Activated T-cell treated with anti-CD3 and anti-CD28 coated beads, Interleukin-2, amount 50 U/mL, for 4 hours (primary cell): ENCODE measurements at regions not wholly inside any gene's neighbourhood (a gene's known extent, or its start where the extent isn't known, plus 50 kb on each side); places are given as distances from the start of the nearest gene placed in this dataset.
"Not testable (repeated sequence)": the region's sequence is repeated elsewhere in the genome, so short reads cannot be mapped to it uniquely, and the experiment has no call there.

Experiments
- ATAC-seq, 2 donors: fragments of 200-7000 bp; cut with Tn5 transposase; one replicate each; pipeline ENCODE4 v1.10.0; 2021
- DNase-seq: peaks from one replicate; pipeline ENCODE4 v3.0.0-alpha.2; 2020
- H3K27me3 Mint-ChIP-seq: one replicate; pipeline ENCODE4 v1.8.0; 2021; ENCODE audit warnings: low read depth, mixed read lengths
- H3K36me3 Mint-ChIP-seq: one replicate; pipeline ENCODE4 v1.8.0; 2022; ENCODE audit warnings: mixed read lengths; ENCODE audit not compliant: insufficient read depth
- H3K4me1 Mint-ChIP-seq: one replicate; pipeline ENCODE4 v1.8.0; 2021; ENCODE audit warnings: low read depth, mixed read lengths
- H3K4me3 Mint-ChIP-seq: one replicate; pipeline ENCODE4 v1.8.0; 2021; ENCODE audit warnings: mild to moderate bottlenecking, moderate library complexity, mixed read lengths
- H3K9me3 Mint-ChIP-seq: one replicate; pipeline ENCODE4 v1.8.0; 2021; ENCODE audit warnings: mixed read lengths

GRCh38 chr12:84069198-84069597 lies 843.4 kb downstream of the SLC6A15 start:
- Mint-ChIP-seq H3K36me3 (no peaks in the 10 kb centered on the region), H3K4me3 (no peak overlapping the region), H3K27me3 (no peaks in the 10 kb centered on the region), H3K9me3 (peaks cover 8% of the 10 kb centered on the region), H3K4me1 (no peaks in the 10 kb centered on the region)
- ATAC-seq (no peak), DNase-seq (no peak)

DNA sequence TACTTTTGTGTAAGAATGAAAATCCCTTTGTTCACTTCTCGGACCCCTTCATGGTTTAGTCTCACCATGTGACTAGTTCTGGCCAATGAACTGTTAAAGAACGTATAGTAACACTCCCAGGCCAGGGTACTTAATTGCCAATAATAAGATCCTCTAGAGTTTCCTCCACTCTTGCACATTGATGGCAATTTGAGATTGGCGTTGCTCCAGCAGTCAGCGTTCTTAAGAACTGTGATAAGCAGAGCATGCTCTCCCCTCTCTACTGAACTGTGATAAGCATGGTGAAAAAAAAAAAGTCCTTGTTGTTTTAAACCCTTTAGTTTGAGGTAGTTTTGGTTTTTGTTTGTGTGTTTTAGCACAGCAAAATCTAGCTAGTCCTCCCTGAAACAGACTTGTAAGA lies 854.5 kb downstream of the SLC6A15 start:
- DNase-seq: no peak
- H3K27me3 Mint-ChIP-seq: no peaks in the 10 kb centered on the region
- no peaks in the 10 kb centered on the region for H3K4me1 Mint-ChIP-seq
- ATAC-seq: no peak
- H3K4me3 Mint-ChIP-seq: no peak overlapping the region
- peaks cover 5% of the 10 kb centered on the region for H3K9me3 Mint-ChIP-seq
- H3K36me3 Mint-ChIP-seq: no peaks in the 10 kb centered on the region

DNA sequence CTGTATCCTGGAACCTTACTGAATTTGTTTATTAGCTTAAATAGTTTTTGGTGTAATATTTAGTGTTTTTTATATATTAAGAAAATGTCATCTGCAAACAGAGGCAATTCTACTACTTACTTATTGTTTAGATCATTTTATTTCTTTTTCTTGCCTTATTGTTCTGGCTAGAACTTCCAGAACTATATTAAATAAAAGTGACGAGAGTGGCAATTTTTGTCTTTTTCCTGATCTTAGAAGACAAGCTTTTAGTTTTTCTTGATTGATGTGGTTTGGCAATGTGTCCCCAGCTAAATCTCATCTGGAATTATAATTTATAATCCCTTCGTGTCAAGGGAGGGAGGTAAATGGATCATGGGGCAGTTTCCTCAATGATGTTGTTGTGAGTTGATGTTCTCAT lies 857.8 kb downstream of the SLC6A15 start:
- ATAC-seq (no peak), DNase-seq (no peak)
- Mint-ChIP-seq H3K4me1 (no peaks in the 10 kb centered on the region), H3K4me3 (no peak overlapping the region), H3K27me3 (no peaks in the 10 kb centered on the region), H3K9me3 (peaks cover 5% of the 10 kb centered on the region), H3K36me3 (no peaks in the 10 kb centered on the region)

DNA sequence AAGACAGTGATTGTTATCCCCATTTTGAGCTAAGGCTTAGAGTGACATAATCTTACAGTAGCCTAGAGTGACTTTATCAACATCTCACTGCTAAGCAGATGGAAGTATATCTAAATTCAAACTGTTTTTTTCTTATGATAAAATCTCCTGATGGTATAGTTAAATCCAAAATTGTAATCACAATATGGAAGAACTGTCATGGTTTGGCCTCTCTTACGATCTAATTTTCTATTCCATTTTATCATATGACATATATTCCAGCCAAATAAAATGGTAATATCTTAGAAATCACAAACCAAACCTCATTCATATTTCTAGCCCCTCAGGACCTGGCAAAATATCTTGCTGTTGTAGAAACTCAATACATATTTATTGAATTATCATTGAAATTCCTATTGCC lies 864.7 kb downstream of the SLC6A15 start:
- Mint-ChIP-seq H3K27me3 (no peaks in the 10 kb centered on the region), H3K36me3 (no peaks in the 10 kb centered on the region), H3K4me3 (no peak overlapping the region), H3K4me1 (no peaks in the 10 kb centered on the region), H3K9me3 (no peaks in the 10 kb centered on the region)
- no peak for ATAC-seq
- no peak for DNase-seq

DNA sequence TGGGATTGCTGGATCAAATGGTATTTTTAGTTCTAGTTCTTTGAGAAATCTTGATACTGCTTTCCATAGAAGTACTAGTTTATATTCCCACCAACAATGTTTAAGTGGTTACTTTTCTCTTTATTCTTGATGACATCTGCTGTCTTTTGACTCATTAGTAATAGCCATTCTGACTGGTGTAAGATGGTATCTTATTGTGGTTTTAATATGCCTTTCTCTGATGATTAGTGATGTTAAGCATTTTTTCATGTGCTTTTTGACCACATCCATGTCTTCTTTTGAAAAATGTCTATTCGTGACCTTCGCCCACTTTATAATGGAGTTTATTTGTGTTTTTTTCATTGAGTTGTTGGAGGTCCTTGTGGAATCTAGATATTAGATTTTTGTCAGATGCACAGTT lies 865.7 kb downstream of the SLC6A15 start:
- Mint-ChIP-seq H3K4me3 (no peak overlapping the region), H3K4me1 (no peaks in the 10 kb centered on the region), H3K9me3 (no peaks in the 10 kb centered on the region), H3K27me3 (no peaks in the 10 kb centered on the region), H3K36me3 (no peaks in the 10 kb centered on the region)
- DNase-seq: no peak
- no peak for ATAC-seq

DNA sequence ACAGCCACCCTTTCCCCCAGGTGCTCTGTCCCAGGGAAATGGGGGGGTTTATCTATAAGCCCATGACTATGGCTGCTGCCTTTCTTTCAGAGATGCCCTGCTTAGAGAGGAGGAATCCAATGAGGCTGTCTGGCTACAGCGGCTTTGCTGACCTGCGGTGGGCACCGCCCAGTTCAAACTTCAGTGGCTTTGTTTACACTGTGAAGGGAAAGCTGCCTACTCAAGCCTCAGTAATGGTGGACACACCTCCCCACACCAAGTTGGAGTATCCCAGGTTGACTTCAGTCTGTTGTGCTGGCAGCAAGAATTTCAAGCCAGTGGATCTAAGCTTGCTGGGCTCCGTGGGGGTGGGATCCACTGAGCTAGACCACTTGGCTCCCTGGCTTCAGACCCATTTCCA lies 869.2 kb downstream of the SLC6A15 start:
- DNase-seq: no peak
- Mint-ChIP-seq H3K4me1 (no peaks in the 10 kb centered on the region), H3K9me3 (no peaks in the 10 kb centered on the region), H3K36me3 (no peaks in the 10 kb centered on the region), H3K27me3 (no peaks in the 10 kb centered on the region), H3K4me3 (no peak overlapping the region)
- ATAC-seq: no peak

DNA sequence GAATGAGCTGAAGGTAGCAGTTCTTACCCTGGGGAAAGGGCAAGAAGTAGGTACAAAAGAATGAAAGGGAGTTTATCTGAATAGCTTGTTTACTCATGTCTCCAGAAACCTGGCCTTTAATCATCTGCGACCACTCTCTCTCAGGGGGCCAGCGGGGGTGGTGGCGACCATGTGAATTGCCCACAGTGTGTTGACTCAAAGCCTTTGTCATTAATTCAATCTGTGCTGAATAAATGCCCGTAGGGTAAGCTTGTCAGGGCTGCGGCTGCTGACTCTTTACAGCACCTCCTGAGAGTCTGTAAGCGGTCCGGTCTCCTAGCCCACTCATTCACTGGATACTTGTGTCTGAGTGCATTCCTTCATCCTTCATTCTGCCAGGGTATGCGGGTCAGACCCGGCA lies 874.4 kb downstream of the SLC6A15 start:
- Mint-ChIP-seq H3K4me3 (no peak overlapping the region), H3K9me3 (peaks cover 3% of the 10 kb centered on the region), H3K4me1 (no peaks in the 10 kb centered on the region), H3K27me3 (no peaks in the 10 kb centered on the region), H3K36me3 (no peaks in the 10 kb centered on the region)
- DNase-seq (no peak), ATAC-seq (no peak)

DNA sequence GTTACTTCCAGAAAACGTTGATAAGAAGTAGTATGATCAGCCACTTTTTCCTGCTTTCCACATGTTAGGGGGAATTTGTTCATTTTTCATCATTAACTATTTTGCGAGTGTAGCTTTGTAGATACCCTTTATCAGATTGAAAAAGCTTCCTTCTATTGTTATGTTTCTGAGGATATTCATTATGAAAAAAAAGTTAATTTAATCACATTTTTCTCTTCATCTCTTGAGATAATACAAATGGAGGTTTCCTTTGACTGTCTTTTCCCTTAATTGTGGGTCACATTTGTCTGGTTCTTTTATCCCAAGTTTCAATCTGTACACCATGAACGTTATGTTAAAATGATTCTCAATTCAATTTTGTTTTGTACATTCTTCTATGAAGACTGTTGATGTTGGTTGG lies 875.7 kb downstream of the SLC6A15 start:
- H3K36me3 Mint-ChIP-seq: no peaks in the 10 kb centered on the region
- H3K27me3 Mint-ChIP-seq: no peaks in the 10 kb centered on the region
- no peak overlapping the region for H3K4me3 Mint-ChIP-seq
- no peak for DNase-seq
- H3K4me1 Mint-ChIP-seq: no peaks in the 10 kb centered on the region
- no peak for ATAC-seq
- H3K9me3 Mint-ChIP-seq: peaks cover 7% of the 10 kb centered on the region

DNA sequence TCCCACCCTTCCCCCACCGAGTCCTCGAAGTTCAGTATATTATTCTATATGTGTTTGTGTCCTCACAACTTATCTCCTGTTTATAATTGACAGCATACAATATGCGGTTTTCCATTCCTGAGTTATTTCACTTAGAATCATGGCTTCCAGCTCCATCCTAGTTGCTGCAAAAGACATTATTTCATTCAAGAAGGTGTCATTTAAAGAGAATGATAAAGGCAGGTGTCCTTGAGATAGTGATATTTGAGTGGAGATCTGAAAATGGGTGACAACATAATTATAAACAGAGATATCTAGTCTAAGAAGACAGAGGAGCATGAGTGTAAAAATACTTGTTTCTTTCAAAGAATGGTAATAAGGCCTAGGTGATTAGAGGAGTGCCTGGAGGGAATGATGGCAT lies 876.8 kb downstream of the SLC6A15 start:
- Mint-ChIP-seq H3K36me3 (no peaks in the 10 kb centered on the region), H3K9me3 (peaks cover 7% of the 10 kb centered on the region), H3K27me3 (no peaks in the 10 kb centered on the region), H3K4me3 (no peak overlapping the region), H3K4me1 (no peaks in the 10 kb centered on the region)
- ATAC-seq: no peak
- no peak for DNase-seq

DNA sequence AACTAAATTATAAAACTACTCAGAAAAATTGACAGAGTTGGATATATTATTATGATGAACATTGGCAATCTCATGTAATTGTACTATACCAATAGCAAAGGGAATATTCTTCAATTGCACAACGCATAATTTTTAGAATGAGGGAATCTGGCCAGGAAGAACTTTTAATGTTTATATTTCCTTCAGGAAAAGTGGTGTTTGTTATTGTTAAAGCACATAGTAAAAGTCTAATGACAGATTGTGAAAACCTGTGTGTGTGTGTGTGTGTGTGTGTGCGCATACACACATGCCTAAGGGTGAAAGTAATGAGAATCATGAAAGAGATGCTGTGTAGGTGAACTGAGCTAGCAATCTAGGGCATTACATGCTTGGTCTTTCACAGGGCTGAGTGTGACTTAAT lies 877.7 kb downstream of the SLC6A15 start:
- Mint-ChIP-seq H3K36me3 (no peaks in the 10 kb centered on the region), H3K4me1 (no peaks in the 10 kb centered on the region), H3K27me3 (no peaks in the 10 kb centered on the region), H3K4me3 (no peak overlapping the region), H3K9me3 (peaks cover 7% of the 10 kb centered on the region)
- ATAC-seq (no peak), DNase-seq (no peak)

- H3K4me1 Mint-ChIP-seq: no peaks in the 10 kb centered on the region
- peaks cover 9% of the 10 kb centered on the region for H3K9me3 Mint-ChIP-seq
- no peaks in the 10 kb centered on the region for H3K36me3 Mint-ChIP-seq
- DNase-seq (no peak), ATAC-seq (no peak)
- H3K4me3 Mint-ChIP-seq: no peak overlapping the region
- H3K27me3 Mint-ChIP-seq: no peaks in the 10 kb centered on the region
Measured at GRCh38 chr12:84033162-84033561, 879.4 kb downstream of the SLC6A15 start.

- not testable (repeated sequence) for H3K36me3 Mint-ChIP-seq, H3K4me1 Mint-ChIP-seq, H3K27me3 Mint-ChIP-seq, H3K4me3 Mint-ChIP-seq, DNase-seq, ATAC-seq
- peaks cover 17% of the 10 kb centered on the region for H3K9me3 Mint-ChIP-seq
Measured at GRCh38 chr12:84018556-84019179, 893.9 kb downstream of the SLC6A15 start.

DNA sequence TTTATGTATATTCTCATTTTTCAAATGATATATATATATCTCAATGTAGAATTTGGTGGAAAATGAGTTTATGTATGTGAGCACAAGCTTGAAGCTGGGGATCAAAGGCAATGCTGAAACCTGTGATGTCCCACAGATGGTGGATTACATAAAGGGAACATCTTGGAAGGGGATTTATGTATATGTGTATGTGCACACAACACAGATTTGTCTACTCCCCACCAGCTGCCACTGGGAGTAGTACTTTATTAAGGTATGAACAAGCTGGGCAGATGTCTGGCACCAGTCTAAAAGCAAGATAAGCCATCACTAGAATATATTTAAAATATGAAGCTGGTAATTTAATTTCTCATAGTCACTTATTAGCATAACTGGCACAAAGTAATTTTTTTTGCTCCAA lies 895.6 kb downstream of the SLC6A15 start:
- no peak for ATAC-seq
- no peaks in the 10 kb centered on the region for H3K27me3 Mint-ChIP-seq
- no peak for DNase-seq
- H3K9me3 Mint-ChIP-seq: peaks cover 16% of the 10 kb centered on the region
- H3K4me1 Mint-ChIP-seq: no peaks in the 10 kb centered on the region
- H3K36me3 Mint-ChIP-seq: no peaks in the 10 kb centered on the region
- H3K4me3 Mint-ChIP-seq: no peak overlapping the region

DNA sequence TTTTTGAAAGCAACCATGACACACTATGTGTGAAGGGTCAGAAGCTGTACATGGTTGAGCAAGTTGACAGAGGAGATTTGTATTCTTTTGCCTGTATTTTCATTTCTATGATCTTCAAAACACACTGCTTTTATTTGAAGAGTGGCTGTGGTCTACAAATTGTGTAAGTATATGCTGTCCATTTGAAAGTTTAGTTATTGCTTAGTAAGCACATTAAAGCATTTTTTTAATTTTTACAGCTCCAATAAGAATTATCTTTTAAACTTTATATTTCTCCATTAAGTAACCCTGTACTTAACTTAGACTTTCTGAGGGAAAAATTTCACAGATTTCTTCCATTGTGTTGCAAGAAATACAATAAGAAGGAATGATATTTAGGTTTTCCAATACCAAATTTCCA lies 915.2 kb downstream of the SLC6A15 start:
- Mint-ChIP-seq H3K36me3 (no peaks in the 10 kb centered on the region), H3K27me3 (no peaks in the 10 kb centered on the region), H3K4me1 (no peaks in the 10 kb centered on the region), H3K4me3 (no peak overlapping the region), H3K9me3 (peaks cover 6% of the 10 kb centered on the region)
- DNase-seq (no peak), ATAC-seq (no peak)

DNA sequence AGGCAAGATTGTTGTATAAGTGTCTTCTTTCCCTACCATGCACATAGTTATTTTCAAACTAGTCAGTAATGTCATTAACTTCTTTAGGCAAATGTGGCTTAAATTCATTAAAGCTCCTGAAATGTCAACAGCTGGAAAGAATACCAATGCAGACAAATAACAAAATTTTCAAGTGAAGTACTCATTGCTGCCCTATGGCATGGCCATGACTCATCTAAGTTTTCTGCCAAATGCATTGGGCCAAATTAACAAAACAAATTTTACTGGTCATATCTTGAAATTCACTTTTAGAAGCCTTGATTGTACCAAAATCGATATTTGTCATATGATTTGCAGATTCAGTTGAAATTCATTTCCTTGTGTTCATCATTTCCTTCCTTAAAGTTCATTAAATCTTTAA lies 915.9 kb downstream of the SLC6A15 start:
- DNase-seq (no peak), ATAC-seq (no peak)
- no peaks in the 10 kb centered on the region for H3K36me3 Mint-ChIP-seq
- peaks cover 6% of the 10 kb centered on the region for H3K9me3 Mint-ChIP-seq
- H3K27me3 Mint-ChIP-seq: no peaks in the 10 kb centered on the region
- no peak overlapping the region for H3K4me3 Mint-ChIP-seq
- H3K4me1 Mint-ChIP-seq: no peaks in the 10 kb centered on the region

- no peak for DNase-seq
- ATAC-seq: no peak
- Mint-ChIP-seq H3K9me3 (no peaks in the 10 kb centered on the region), H3K36me3 (no peaks in the 10 kb centered on the region), H3K4me3 (no peak overlapping the region), H3K27me3 (no peaks in the 10 kb centered on the region), H3K4me1 (no peaks in the 10 kb centered on the region)
Measured at GRCh38 chr12:83985084-83985483, 927.5 kb downstream of the SLC6A15 start.
